ENCODE measurements at regions not wholly inside any gene's neighbourhood (a gene's known extent, or its start where the extent isn't known, plus 50 kb on each side); places are given as distances from the start of the nearest gene placed in this dataset.

GRCh38 chr18:69328086-69328485, 72.6 kb upstream of the DOK6 start:
- no peak for DNase-seq (ENCODE audit: low spot score)

- DNase-seq (ENCODE audit: low spot score): no peak
Observed at GRCh38 chr18:69330385-69331005, 70.2 kb upstream of the DOK6 start.

- DNase-seq (ENCODE audit: low spot score): no peak
Observed at GRCh38 chr18:69349912-69350597, 50.6 kb upstream of the DOK6 start.

Measured in umbilical cord (tissue), 1 donor.